Small intestine (tissue), 7 donors: ENCODE measurements at regions not wholly inside any gene's neighbourhood (a gene's known extent, or its start where the extent isn't known, plus 50 kb on each side); places are given as distances from the start of the nearest gene placed in this dataset.

Experiments used
- DNase-seq, 2 donors: peaks; one replicate each; pipeline versions ENCODE4 v3.0.0 to v3.0.0-alpha.2; 2013
- FAIRE-seq: peaks from 2 replicates; lab custom pipeline; 2012; peaks lifted over from hg19 to GRCh38; lab: Jason Lieb, UNC
- H3K27ac ChIP-seq, 3 donors: one replicate each; pipeline ENCODE4 v1.5.1; 2013; ENCODE audit warnings: low read length in 2 of 3, mild to moderate bottlenecking in 2 of 3, control low read depth in 1 of 3, inconsistent platforms in 1 of 3, low read depth in 1 of 3, moderate library complexity in 1 of 3
- H3K27me3 ChIP-seq, 3 donors: one replicate each; pipeline ENCODE4 v1.6.1; 2013; ENCODE audit warnings: low read length in 3 of 3, inconsistent platforms in 1 of 3; ENCODE audit not compliant: control insufficient read depth in 3 of 3, insufficient read depth in 3 of 3
- H3K36me3 ChIP-seq, 3 donors: one replicate each; pipeline ENCODE4 v1.6.1; 2013; ENCODE audit warnings: low read length in 3 of 3, inconsistent platforms in 1 of 3, low read depth in 1 of 3, mild to moderate bottlenecking in 1 of 3, moderate library complexity in 1 of 3; ENCODE audit not compliant: control insufficient read depth in 3 of 3, insufficient read depth in 2 of 3
- H3K4me1 ChIP-seq, 3 donors: one replicate each; pipeline ENCODE4 v1.6.1; 2013; ENCODE audit warnings: low read length in 2 of 3, inconsistent platforms in 1 of 3, low read depth in 1 of 3, mild to moderate bottlenecking in 1 of 3, moderate library complexity in 1 of 3; ENCODE audit not compliant: control insufficient read depth in 3 of 3, insufficient read depth in 2 of 3
- H3K4me3 ChIP-seq, 3 donors: one replicate each; pipeline ENCODE4 v1.5.1; 2013; ENCODE audit warnings: low read length in 3 of 3, control low read depth in 1 of 3, inconsistent platforms in 1 of 3, low read depth in 1 of 3, mild to moderate bottlenecking in 1 of 3, moderate library complexity in 1 of 3
- H3K9me3 ChIP-seq, 2 donors: one replicate each; pipeline ENCODE4 v1.6.1; 2013; ENCODE audit warnings: low read depth in 1 of 2, low read length in 1 of 2; ENCODE audit not compliant: control insufficient read depth in 2 of 2, insufficient read depth in 1 of 2
- WGBS, 3 donors: extraction: QIAGEN DNeasy Blood & Tissue Kit; methylation state at CpG; one replicate each; pipeline ENCODE4 v1.1.7; 2013; 5-methylcytosine and 5-hydroxymethylcytosine counted together
- donor health status: healthy with polysubstance abuse.
- donor health status: control.
- donor health status: control.
- donor health status: Bipolar disorder and iron deficiency.
- donor health status: healthy.

- DNase-seq, result no peak
- H3K9me3 ChIP-seq, result no peaks in the 10 kb centered on the region
- no peak overlapping the region for H3K4me3 ChIP-seq
- H3K27me3 ChIP-seq, result no peaks in the 10 kb centered on the region
- WGBS, 3 donors, result 51 to 74% (median 63%) methylated on average over 10 of the region's 10 CpGs
- H3K36me3 ChIP-seq, result no peaks in the 10 kb centered on the region
- H3K27ac ChIP-seq, result no peak overlapping the region
- no peak for FAIRE-seq
- H3K4me1 ChIP-seq, result no peaks in the 10 kb centered on the region
These were observed 387.3 kb upstream of the XYLT1 start for GRCh38 chr16:17858061-17858460.

GRCh38 chr16:17853958-17854357 is 383.2 kb upstream of the XYLT1 start:
- H3K27me3 ChIP-seq, result peaks cover 0 to 2% (median 0%) of the 10 kb centered on the region in 3 donors
- 82 to 90% (median 89%) methylated on average over 5 of the region's 5 CpGs for WGBS, 3 donors
- FAIRE-seq (no peak), DNase-seq (no peak)
- no peak overlapping the region for H3K4me3 ChIP-seq
- no peaks in the 10 kb centered on the region for H3K36me3 ChIP-seq
- no peaks in the 10 kb centered on the region for H3K4me1 ChIP-seq
- no peak overlapping the region for H3K27ac ChIP-seq
- H3K9me3 ChIP-seq, result no peaks in the 10 kb centered on the region

- no peak for FAIRE-seq
- DNase-seq, result no peak
- no peaks in the 10 kb centered on the region for H3K9me3 ChIP-seq
- H3K4me3 ChIP-seq, result no peak overlapping the region
- WGBS, 3 donors, result 76 to 83% (median 79%) methylated on average over 6 of the region's 6 CpGs
- H3K27me3 ChIP-seq, result peaks cover 0 to 2% (median 0%) of the 10 kb centered on the region in 3 donors
- no peaks in the 10 kb centered on the region for H3K4me1 ChIP-seq
- H3K36me3 ChIP-seq, result no peaks in the 10 kb centered on the region
- no peak overlapping the region for H3K27ac ChIP-seq
These were observed 382.4 kb upstream of the XYLT1 start for GRCh38 chr16:17852977-17853702.

- FAIRE-seq (no peak), DNase-seq (no peak)
- 30 to 38% (median 31%) methylated on average over 16 of the region's 16 CpGs for WGBS, 3 donors
- no peak overlapping the region for H3K27ac ChIP-seq
- H3K9me3 ChIP-seq, result no peaks in the 10 kb centered on the region
- peaks cover 0 to 2% (median 0%) of the 10 kb centered on the region in 3 donors for H3K27me3 ChIP-seq
- no peaks in the 10 kb centered on the region for H3K36me3 ChIP-seq
- H3K4me1 ChIP-seq, result no peaks in the 10 kb centered on the region
- H3K4me3 ChIP-seq, result no peak overlapping the region
These were observed 380.0 kb upstream of the XYLT1 start for GRCh38 chr16:17850581-17851250.

GRCh38 chr16:17847234-17847795 is 376.6 kb upstream of the XYLT1 start:
- no peak for FAIRE-seq
- no peak overlapping the region for H3K27ac ChIP-seq
- no peaks in the 10 kb centered on the region for H3K36me3 ChIP-seq
- H3K27me3 ChIP-seq, result peaks cover 0 to 2% (median 0%) of the 10 kb centered on the region in 3 donors
- H3K9me3 ChIP-seq, result no peaks in the 10 kb centered on the region
- no peak for DNase-seq
- WGBS, 3 donors, result 32 to 61% (median 48%) methylated on average over 6 of the region's 6 CpGs
- no peak overlapping the region for H3K4me3 ChIP-seq
- H3K4me1 ChIP-seq, result no peaks in the 10 kb centered on the region

- Histone ChIP-seq H3K27me3 (peaks cover 0 to 2% (median 0%) of the 10 kb centered on the region in 3 donors), H3K9me3 (no peaks in the 10 kb centered on the region), H3K4me1 (no peaks in the 10 kb centered on the region), H3K36me3 (no peaks in the 10 kb centered on the region), H3K4me3 (no peak overlapping the region), H3K27ac (no peak overlapping the region)
- WGBS, 3 donors, result 74 to 89% (median 89%) methylated on average over 6 of the region's 6 CpGs
- DNase-seq, result no peak
- no peak for FAIRE-seq
These were observed 375.3 kb upstream of the XYLT1 start for GRCh38 chr16:17846030-17846429.

- DNase-seq (no peak), FAIRE-seq (no peak)
- Histone ChIP-seq H3K4me3 (no peak overlapping the region), H3K9me3 (no peaks in the 10 kb centered on the region), H3K4me1 (no peaks in the 10 kb centered on the region), H3K27me3 (no peaks in the 10 kb centered on the region), H3K36me3 (no peaks in the 10 kb centered on the region), H3K27ac (no peak overlapping the region)
- WGBS, 3 donors, result 61 to 79% (median 77%) methylated on average over 10 of the region's 10 CpGs
These were observed 374.3 kb upstream of the XYLT1 start for GRCh38 chr16:17845031-17845430.

- Histone ChIP-seq H3K27ac (no peak overlapping the region), H3K4me3 (no peak overlapping the region), H3K4me1 (no peaks in the 10 kb centered on the region), H3K9me3 (no peaks in the 10 kb centered on the region), H3K36me3 (no peaks in the 10 kb centered on the region), H3K27me3 (no peaks in the 10 kb centered on the region)
- 73 to 92% (median 79%) methylated on average over 6 of the region's 6 CpGs for WGBS, 3 donors
- FAIRE-seq (no peak), DNase-seq (no peak)
These were observed 373.1 kb upstream of the XYLT1 start for GRCh38 chr16:17843905-17844304.
